Stimulated activated CD8-positive, alpha-beta memory T cell treated with anti-CD3 and anti-CD28 coated beads, Interleukin-4, amount 100 ng/mL, for 4 hours (primary cell): ENCODE measurements at regions not wholly inside any gene's neighbourhood (a gene's known extent, or its start where the extent isn't known, plus 50 kb on each side); places are given as distances from the start of the nearest gene placed in this dataset.
"Not testable (repeated sequence)": the region's sequence is repeated elsewhere in the genome, so short reads cannot be mapped to it uniquely, and the experiment has no call there.

ENCODE experiments used
- DNase-seq, 2 donors: peaks; one replicate each; pipeline ENCODE4 v3.0.0-alpha.2; 2020; ENCODE audit warnings: low read depth in 2 of 2, low spot score in 1 of 2

- no peak for DNase-seq
Observed at GRCh38 chr10:28442403-28442802, 90.5 kb upstream of the WAC start.

GRCh38 chr10:28444031-28444430 lies 88.9 kb upstream of the WAC start:
- DNase-seq: no peak

GRCh38 chr10:28445516-28445915 lies 87.4 kb upstream of the WAC start:
- DNase-seq: no peak

- DNase-seq: no peak
Observed at GRCh38 chr10:28449382-28449781, 83.5 kb upstream of the WAC start.

GRCh38 chr10:28449926-28450325 lies 83.0 kb upstream of the WAC start:
- no peak for DNase-seq

- no peak for DNase-seq
Observed at GRCh38 chr10:28453926-28454325, 79.0 kb upstream of the WAC start.

- no peak for DNase-seq
Observed at GRCh38 chr10:28457110-28457509, 75.8 kb upstream of the WAC start.

- DNase-seq: not testable (repeated sequence)
Observed at GRCh38 chr10:28457873-28458272, 75.0 kb upstream of the WAC start.

- no peak for DNase-seq
Observed at GRCh38 chr10:28459453-28460144, 73.3 kb upstream of the WAC start.

GRCh38 chr10:28463141-28463540 lies 69.8 kb upstream of the WAC start:
- DNase-seq: no peak

GRCh38 chr10:28463676-28464395 lies 69.1 kb upstream of the WAC start:
- no peak for DNase-seq

GRCh38 chr10:28467615-28468014 lies 65.3 kb upstream of the WAC start:
- no peak for DNase-seq

GRCh38 chr10:28468707-28469483 lies 64.0 kb upstream of the WAC start:
- DNase-seq: no peak

GRCh38 chr10:28470873-28471651 lies 61.9 kb upstream of the WAC start:
- DNase-seq: no peak

- no peak for DNase-seq
Observed at GRCh38 chr10:28471652-28472050, 61.3 kb upstream of the WAC start.

GRCh38 chr10:28478646-28479045 lies 54.3 kb upstream of the WAC start:
- DNase-seq: no peak

- DNase-seq: no peak
Observed at GRCh38 chr10:28479425-28479865, 53.5 kb upstream of the WAC start.

GRCh38 chr10:28479927-28480627 lies 52.8 kb upstream of the WAC start:
- DNase-seq: no peak

- DNase-seq: no peak
Observed at GRCh38 chr10:28480628-28480965, 52.3 kb upstream of the WAC start.

- DNase-seq: not testable (repeated sequence)
Observed at GRCh38 chr10:28481346-28481745, 51.6 kb upstream of the WAC start.

GRCh38 chr10:28481968-28482367 lies 51.0 kb upstream of the WAC start:
- no peak for DNase-seq
